GM21723 (cell line): ENCODE measurements at regions not wholly inside any gene's neighbourhood (a gene's known extent, or its start where the extent isn't known, plus 50 kb on each side); places are given as distances from the start of the nearest gene placed in this dataset.

Experiments used
- ATAC-seq: cut with Tn5 transposase; IDR thresholded peaks from one replicate; pipeline ENCODE4 v1.9.1; 2021; ENCODE audit warnings: mild to moderate bottlenecking, moderate library complexity; ENCODE audit not compliant: unreplicated experiment

- ATAC-seq: no peak
Observed at GRCh38 chr22:48605856-48606481, 1221.7 kb downstream of the BRD1 start.

GRCh38 chr22:48605125-48605524 is 1222.5 kb downstream of the BRD1 start:
- ATAC-seq: no peak

- ATAC-seq: no peak
Observed at GRCh38 chr22:48603621-48604320, 1223.9 kb downstream of the BRD1 start.

GRCh38 chr22:48602805-48603518 is 1224.7 kb downstream of the BRD1 start:
- no peak for ATAC-seq

GRCh38 chr22:48600681-48601080 is 1227.0 kb downstream of the BRD1 start:
- no peak for ATAC-seq

- ATAC-seq: no peak
Observed at GRCh38 chr22:48600171-48600570, 1227.5 kb downstream of the BRD1 start.

- ATAC-seq: no peak
Observed at GRCh38 chr22:48599346-48599745, 1228.3 kb downstream of the BRD1 start.

- ATAC-seq: no peak
Observed at GRCh38 chr22:48596111-48596850, 1231.4 kb downstream of the BRD1 start.

- no peak for ATAC-seq
Observed at GRCh38 chr22:48595511-48595905, 1232.2 kb downstream of the BRD1 start.

GRCh38 chr22:48594757-48595510 is 1232.7 kb downstream of the BRD1 start:
- no peak for ATAC-seq

- ATAC-seq: no peak
Observed at GRCh38 chr22:48594016-48594756, 1233.5 kb downstream of the BRD1 start.

- ATAC-seq: no peak
Observed at GRCh38 chr22:48593551-48593950, 1234.1 kb downstream of the BRD1 start.

GRCh38 chr22:48592931-48593330 is 1234.7 kb downstream of the BRD1 start:
- ATAC-seq: no peak

- no peak for ATAC-seq
Observed at GRCh38 chr22:48592488-48592887, 1235.2 kb downstream of the BRD1 start.

- no peak for ATAC-seq
Observed at GRCh38 chr22:48592066-48592345, 1235.7 kb downstream of the BRD1 start.

- no peak for ATAC-seq
Observed at GRCh38 chr22:48591286-48592065, 1236.2 kb downstream of the BRD1 start.

- no peak for ATAC-seq
Observed at GRCh38 chr22:48589901-48590300, 1237.8 kb downstream of the BRD1 start.

GRCh38 chr22:48588878-48589450 is 1238.7 kb downstream of the BRD1 start:
- ATAC-seq: no peak
